NT2/D1 (cell line): ENCODE measurements at regions not wholly inside any gene's neighbourhood (a gene's known extent, or its start where the extent isn't known, plus 50 kb on each side); places are given as distances from the start of the nearest gene placed in this dataset.
A peak's percentile ranks its signal among the peaks of the same experiment; 100 is the strongest.

ENCODE experiments used
- DNase-seq: peaks from one replicate; pipeline ENCODE4 v3.0.0-alpha.2; 2011; ENCODE audit warnings: low read depth, low spot score
- H3K27me3 ChIP-seq: 2 replicates; pipeline ENCODE4 v1.6.0; 2011; ENCODE audit warnings: mild to moderate bottlenecking; ENCODE audit not compliant: insufficient read length, insufficient read depth
- H3K36me3 ChIP-seq: 2 replicates; pipeline ENCODE4 v1.6.1; 2011; ENCODE audit warnings: mild to moderate bottlenecking, low read length, mixed read lengths; ENCODE audit not compliant: insufficient read depth, insufficient read length
- H3K4me1 ChIP-seq: 2 replicates; pipeline ENCODE4 v1.5.1; 2011; ENCODE audit not compliant: insufficient read depth, insufficient read length
- H3K4me3 ChIP-seq: 2 replicates; pipeline ENCODE4 v1.5.1; 2011; ENCODE audit warnings: low read depth; ENCODE audit not compliant: insufficient read length
- H3K9ac ChIP-seq: 2 replicates; pipeline ENCODE4 v1.6.0; 2011; ENCODE audit warnings: low read depth; ENCODE audit not compliant: insufficient read length
- H3K9me3 ChIP-seq: 2 replicates; pipeline ENCODE4 v1.5.1; 2011; ENCODE audit warnings: mild to moderate bottlenecking, low read length; ENCODE audit not compliant: insufficient read depth
- SUZ12 ChIP-seq: IDR thresholded peaks from 2 replicates; pipeline ENCODE4 v1.6.1; 2011; ENCODE audit not compliant: insufficient read length, insufficient read depth; ENCODE audit errors: extremely low read depth
- YY1 ChIP-seq: IDR thresholded peaks from 2 replicates; pipeline ENCODE4 v1.6.1; 2011; ENCODE audit not compliant: insufficient read length, insufficient read depth
- ZNF274 ChIP-seq: IDR thresholded peaks from 2 replicates; pipeline ENCODE4 v1.6.1; 2011; ENCODE audit warnings: mild to moderate bottlenecking, low read depth, low read length

- DNase-seq, result no peak
- Histone ChIP-seq H3K27me3 (no peaks in the 10 kb centered on the region), H3K4me1 (no peaks in the 10 kb centered on the region), H3K9me3 (no peaks in the 10 kb centered on the region), H3K36me3 (no peaks in the 10 kb centered on the region), H3K4me3 (no peak overlapping the region), H3K9ac (no peak overlapping the region)
- TF ChIP-seq YY1 (no peak), ZNF274 (no peak), SUZ12 (no peak)
These were observed 927.7 kb upstream of the ZWINT start for GRCh38 chr10:57288754-57289153.

- DNase-seq, result no peak
- Histone ChIP-seq H3K4me3 (no peak overlapping the region), H3K36me3 (no peaks in the 10 kb centered on the region), H3K9me3 (no peaks in the 10 kb centered on the region), H3K9ac (no peak overlapping the region), H3K27me3 (no peaks in the 10 kb centered on the region), H3K4me1 (no peaks in the 10 kb centered on the region)
- TF ChIP-seq ZNF274 (no peak), SUZ12 (no peak), YY1 (no peak)
These were observed 901.8 kb upstream of the ZWINT start for GRCh38 chr10:57262892-57263291.

GRCh38 chr10:57260175-57260574 lies 899.1 kb upstream of the ZWINT start:
- Histone ChIP-seq H3K4me1 (no peaks in the 10 kb centered on the region), H3K4me3 (no peak overlapping the region), H3K27me3 (no peaks in the 10 kb centered on the region), H3K36me3 (no peaks in the 10 kb centered on the region), H3K9ac (no peak overlapping the region), H3K9me3 (no peaks in the 10 kb centered on the region)
- TF ChIP-seq YY1, result no peak
- TF ChIP-seq ZNF274, result no peak
- TF ChIP-seq SUZ12, result no peak
- no peak for DNase-seq

- Histone ChIP-seq H3K36me3 (no peaks in the 10 kb centered on the region), H3K4me1 (no peaks in the 10 kb centered on the region), H3K9me3 (no peaks in the 10 kb centered on the region; the same call in 1 of the 2 replicates), H3K9ac (no peak overlapping the region), H3K27me3 (no peaks in the 10 kb centered on the region), H3K4me3 (no peak overlapping the region)
- DNase-seq, result no peak
- TF ChIP-seq YY1 (no peak), ZNF274 (no peak), SUZ12 (no peak)
These were observed 888.7 kb upstream of the ZWINT start for GRCh38 chr10:57249615-57250281.

- Histone ChIP-seq H3K9ac (no peak overlapping the region), H3K9me3 (no peaks in the 10 kb centered on the region; the same call in 1 of the 2 replicates), H3K27me3 (no peaks in the 10 kb centered on the region), H3K4me3 (no peak overlapping the region), H3K36me3 (no peaks in the 10 kb centered on the region), H3K4me1 (no peaks in the 10 kb centered on the region)
- no peak for TF ChIP-seq SUZ12
- TF ChIP-seq ZNF274, result no peak
- no peak for TF ChIP-seq YY1
- DNase-seq, result no peak
These were observed 886.2 kb upstream of the ZWINT start for GRCh38 chr10:57247271-57247670.

- no peaks in the 10 kb centered on the region for H3K36me3 ChIP-seq
- H3K4me1 ChIP-seq, result no peaks in the 10 kb centered on the region
- no peak for TF ChIP-seq YY1
- TF ChIP-seq ZNF274, result no peak
- no peak for TF ChIP-seq SUZ12
These were observed 864.9 kb upstream of the ZWINT start for GRCh38 chr10:57225920-57226319.

GRCh38 chr10:57224811-57225210 lies 863.8 kb upstream of the ZWINT start:
- Histone ChIP-seq H3K4me3 (no peak overlapping the region), H3K27me3 (no peaks in the 10 kb centered on the region), H3K9ac (no peak overlapping the region), H3K4me1 (no peaks in the 10 kb centered on the region), H3K36me3 (no peaks in the 10 kb centered on the region), H3K9me3 (no peaks in the 10 kb centered on the region)
- TF ChIP-seq SUZ12 (no peak), ZNF274 (no peak), YY1 (no peak)
- DNase-seq, result no peak

More at GRCh38 chr10:57225920-57226319, 864.9 kb upstream of the ZWINT start:
- DNase-seq, result no peak
- no peaks in the 10 kb centered on the region for H3K27me3 ChIP-seq
- no peak overlapping the region for H3K4me3 ChIP-seq
- no peak overlapping the region for H3K9ac ChIP-seq
- H3K9me3 ChIP-seq, result no peaks in the 10 kb centered on the region

GRCh38 chr10:57222603-57223002 lies 861.5 kb upstream of the ZWINT start:
- no peaks in the 10 kb centered on the region for H3K4me1 ChIP-seq
- H3K27me3 ChIP-seq, result no peaks in the 10 kb centered on the region
- DNase-seq, result peak; percentile 66
- no peak for TF ChIP-seq SUZ12
- TF ChIP-seq YY1, result no peak
- TF ChIP-seq ZNF274, result no peak
- no peaks in the 10 kb centered on the region for H3K9me3 ChIP-seq
- no peaks in the 10 kb centered on the region for H3K36me3 ChIP-seq
- no peak overlapping the region for H3K9ac ChIP-seq
- no peak overlapping the region for H3K4me3 ChIP-seq
